Thyroid gland (tissue), 4 donors: ENCODE measurements at regions not wholly inside any gene's neighbourhood (a gene's known extent, or its start where the extent isn't known, plus 50 kb on each side); places are given as distances from the start of the nearest gene placed in this dataset.

Source experiments
- CTCF ChIP-seq, 6 experiments: fragments of 200-600 bp in 3 of 6; fragments of 450-650 bp in 3 of 6; sonication (generic) in 3 of 6; IDR thresholded peaks; one replicate each; pipeline ENCODE4 v1.5.1; 2016 to 2019; ENCODE audit warnings: antibody characterized with exemption in 6 of 6, mild to moderate bottlenecking in 2 of 6, inconsistent platforms in 1 of 6, moderate library complexity in 1 of 6
- POLR2A ChIP-seq, 2 donors: fragments of 450-650 bp; IDR thresholded peaks; one replicate each; pipeline ENCODE4 v1.6.1; 2017; ENCODE audit warnings: antibody characterized with exemption in 2 of 2, mild to moderate bottlenecking in 2 of 2, moderate library complexity in 1 of 2

- peak in 3 of 6 experiments; percentile 22 to 41 (median 24) for TF ChIP-seq CTCF (IDR thresholded peaks at IDR 0.05)
- no peak for TF ChIP-seq POLR2A (IDR thresholded peaks at IDR 0.05)
These were observed 267.0 kb upstream of the TYRP1 start for GRCh38 chr9:12425878-12426864.
